ENCODE measurements at regions not wholly inside any gene's neighbourhood (a gene's known extent, or its start where the extent isn't known, plus 50 kb on each side); places are given as distances from the start of the nearest gene placed in this dataset.
A peak's percentile ranks its signal among the peaks of the same experiment; 100 is the strongest.

DNA sequence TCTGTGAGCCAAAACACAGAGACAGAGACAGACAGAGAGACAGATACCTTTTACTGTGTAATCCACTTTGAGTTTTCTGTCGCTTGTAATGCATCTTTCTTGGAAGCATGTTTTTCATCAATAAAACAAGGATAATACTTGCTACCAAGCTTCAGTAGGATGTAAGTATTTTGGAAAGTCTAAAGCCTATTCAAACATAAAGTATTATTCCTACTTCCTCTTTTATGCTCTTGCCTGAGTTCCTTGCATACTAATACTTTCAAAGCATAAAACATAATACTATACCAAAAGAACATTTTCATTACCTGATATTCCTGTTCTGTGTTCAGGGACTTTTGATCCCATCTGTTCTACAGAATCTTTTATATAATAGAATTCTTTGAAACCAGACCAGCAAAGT lies 64.5 kb upstream of the SLC30A5 start:
- no peak for DNase-seq (ENCODE audit: low spot score)

DNA sequence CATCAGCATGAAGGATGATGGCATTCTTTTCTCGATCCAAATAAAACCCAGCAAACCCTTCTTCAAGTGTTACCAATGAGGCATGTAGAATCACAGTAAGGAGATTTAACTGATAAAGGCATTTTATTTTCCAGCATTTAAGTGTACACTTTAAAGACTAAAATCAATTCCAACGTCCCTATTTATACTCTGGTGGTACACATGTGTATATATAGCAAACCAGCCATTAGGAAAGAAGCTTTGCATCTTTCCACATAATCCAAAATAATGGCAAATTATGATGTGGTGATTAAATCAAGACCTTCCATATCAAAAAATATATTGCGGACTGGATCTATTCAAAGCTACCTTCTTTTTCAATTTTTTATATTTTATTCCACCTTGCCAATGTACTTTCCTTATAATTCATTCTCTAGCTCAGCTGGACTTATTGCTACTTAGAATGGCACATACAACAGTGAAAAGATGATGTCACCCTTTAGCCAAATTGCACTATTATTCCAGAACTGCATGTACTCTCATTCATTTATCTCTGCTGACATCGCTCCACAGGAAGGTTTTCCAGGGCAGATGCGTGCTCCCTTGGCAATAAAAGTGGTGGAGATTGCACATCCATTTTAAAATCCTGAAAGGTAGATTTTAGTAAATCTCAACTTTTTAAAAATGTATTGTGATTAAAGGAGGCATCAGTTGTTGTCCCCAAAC lies 63.3 kb upstream of the SLC30A5 start:
- DNase-seq (ENCODE audit: low spot score) = no peak

DNA sequence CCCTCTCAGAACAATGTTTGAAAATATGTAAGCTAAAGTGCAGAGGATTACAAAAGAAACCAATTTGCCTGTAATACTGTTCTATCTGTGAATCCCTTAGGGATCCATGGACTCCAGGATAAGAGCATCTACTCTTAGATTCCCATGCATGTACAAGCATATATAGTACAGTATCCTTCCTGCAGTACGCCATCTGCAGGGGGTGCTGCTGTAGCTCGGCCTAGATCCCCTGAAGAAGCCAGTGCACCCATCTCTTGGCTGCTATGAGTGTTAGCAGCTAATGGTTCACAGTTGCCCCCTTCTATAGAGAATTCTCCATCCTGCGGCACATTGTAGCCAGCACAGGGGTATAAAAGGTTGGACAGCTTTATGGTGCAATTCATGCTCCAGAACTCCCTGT lies 61.8 kb upstream of the SLC30A5 start:
- DNase-seq (ENCODE audit: low spot score) = peak; percentile 19

DNA sequence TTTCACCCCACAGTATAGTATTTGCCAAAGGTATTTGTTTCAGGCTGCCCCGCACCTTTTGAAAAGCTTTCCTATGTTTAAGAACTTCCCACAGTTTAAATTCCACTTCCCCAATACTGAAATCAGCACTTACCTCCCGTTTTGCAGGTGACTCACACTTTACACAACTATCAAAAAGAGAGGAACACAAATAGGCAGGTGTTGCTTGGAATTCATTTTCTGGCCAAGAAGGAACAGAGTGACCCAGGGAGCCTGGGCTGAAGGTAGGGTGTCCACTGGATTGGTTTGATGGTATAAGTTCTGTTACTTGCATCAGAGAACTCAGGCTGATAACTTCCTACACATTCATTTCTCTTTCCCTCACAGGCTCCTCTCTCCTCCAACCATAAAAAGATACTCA lies 60.1 kb upstream of the SLC30A5 start:
- no peak for DNase-seq (ENCODE audit: low spot score)

DNA sequence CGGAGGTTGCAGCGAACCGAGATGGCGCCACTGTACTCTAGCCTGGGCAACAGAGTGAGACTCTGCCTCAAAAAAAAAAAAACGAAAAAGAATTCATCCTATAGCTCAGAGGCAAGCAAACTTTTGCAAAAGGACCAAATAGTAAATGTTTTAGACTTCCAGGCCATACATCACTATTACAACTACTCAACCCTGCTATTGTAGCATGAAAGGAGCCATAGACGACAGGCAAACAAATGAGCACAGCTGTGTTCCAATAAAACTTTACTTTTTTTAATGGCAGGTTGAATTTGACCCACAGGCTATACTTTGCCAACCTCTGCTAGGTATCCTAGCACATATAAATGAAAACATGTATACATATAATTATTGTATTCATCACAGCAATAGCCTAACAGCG lies 58.9 kb upstream of the SLC30A5 start:
- no peak for DNase-seq (ENCODE audit: low spot score)

- DNase-seq (ENCODE audit: low spot score) = no peak
Observed at GRCh38 chr5:69035665-69036064, 58.1 kb upstream of the SLC30A5 start.

DNA sequence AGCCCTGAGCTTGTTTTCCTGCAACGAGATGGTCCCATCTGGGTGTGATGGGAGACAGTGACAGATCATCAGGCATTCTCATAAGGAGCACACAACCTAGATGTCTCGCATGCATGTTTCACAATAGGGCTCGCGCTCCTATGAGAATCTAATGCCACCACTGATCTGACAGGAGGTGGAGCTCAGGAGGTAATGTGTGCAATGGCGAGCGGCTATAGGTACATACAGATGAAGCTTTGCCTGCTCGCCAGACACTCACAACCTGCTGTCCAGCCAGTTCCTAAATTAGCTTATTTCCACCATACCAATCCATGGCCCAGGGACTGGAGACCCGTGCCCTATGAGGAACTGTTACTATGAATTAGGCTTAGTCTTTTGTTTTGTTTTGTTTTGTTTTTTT lies 55.3 kb upstream of the SLC30A5 start:
- no peak for DNase-seq (ENCODE audit: low spot score)

DNA sequence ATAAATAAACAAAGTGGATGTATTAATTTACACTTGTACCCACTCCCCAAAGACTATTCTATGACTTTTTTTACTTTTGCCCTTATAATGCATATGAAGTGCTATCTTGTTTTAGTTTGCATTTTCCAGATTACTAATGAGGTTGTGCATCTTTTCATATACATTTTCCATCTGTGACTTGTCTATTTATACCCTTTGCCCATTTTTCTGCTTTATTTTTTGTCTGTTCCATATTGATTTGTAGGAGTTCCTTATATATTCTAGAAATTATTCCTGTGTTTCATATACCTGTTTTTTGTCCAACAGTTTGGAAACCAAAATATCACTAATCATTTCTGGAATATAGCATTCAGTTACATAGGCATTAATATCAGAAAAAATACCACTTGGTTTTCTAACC lies 54.0 kb upstream of the SLC30A5 start:
- no peak for DNase-seq (ENCODE audit: low spot score)

DNA sequence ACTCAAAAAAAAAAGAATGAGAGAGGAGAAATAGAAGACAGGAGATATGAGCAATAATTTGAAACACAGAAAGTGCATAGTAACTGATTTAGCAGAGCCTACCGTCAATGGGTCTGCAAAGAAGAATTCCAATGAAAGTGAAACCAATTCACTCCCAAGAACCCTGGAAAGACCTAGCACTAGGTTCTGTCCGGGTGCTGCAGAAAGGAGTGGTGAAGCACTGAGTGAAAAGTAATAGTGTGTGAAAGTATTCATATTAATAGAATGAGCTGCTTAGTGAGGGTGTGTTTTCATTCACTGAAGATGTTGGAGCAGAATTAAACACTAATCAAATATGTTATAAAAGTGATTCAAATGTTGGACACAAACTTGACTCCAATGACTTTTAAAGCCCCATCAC lies 51.3 kb upstream of the SLC30A5 start:
- DNase-seq (ENCODE audit: low spot score) = no peak

GRCh38 chr5:69042915-69043654 lies 50.7 kb upstream of the SLC30A5 start:
- peak; percentile 88 for DNase-seq (ENCODE audit: low spot score)

DNA sequence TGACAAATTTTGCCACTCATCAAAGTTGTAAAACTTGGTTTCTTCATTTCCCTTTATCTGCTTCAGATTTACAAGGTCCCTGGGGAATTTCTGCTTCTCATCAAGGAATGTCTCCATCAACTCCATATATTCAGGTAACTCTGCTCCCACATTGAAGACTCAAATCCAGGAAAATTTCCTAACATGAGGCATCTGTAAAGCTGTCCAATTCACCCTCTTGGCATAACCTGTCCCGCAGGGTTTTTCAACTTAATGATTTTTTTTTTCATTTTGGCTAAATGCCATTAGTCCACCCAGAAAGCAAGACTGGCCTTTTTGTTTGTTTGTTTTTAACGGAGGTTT lies 50.2 kb upstream of the SLC30A5 start:
- no peak for DNase-seq (ENCODE audit: low spot score)

All from H4 (cell line).